Skeletal muscle satellite cell (primary cell): ENCODE measurements at regions not wholly inside any gene's neighbourhood (a gene's known extent, or its start where the extent isn't known, plus 50 kb on each side); places are given as distances from the start of the nearest gene placed in this dataset.

Source experiments
- H3K27me3 ChIP-seq: 2 replicates; pipeline ENCODE4 v1.7.0; 2013; ENCODE audit warnings: low read length; ENCODE audit not compliant: control insufficient read depth, insufficient read depth
- H3K36me3 ChIP-seq: 2 replicates; pipeline ENCODE4 v1.7.0; 2013; ENCODE audit warnings: mild to moderate bottlenecking, control low read depth, low read length; ENCODE audit not compliant: insufficient read depth
- H3K4me1 ChIP-seq: 2 replicates; pipeline ENCODE4 v1.7.0; 2013; ENCODE audit warnings: low read length; ENCODE audit not compliant: control insufficient read depth, insufficient read depth
- H3K4me2 ChIP-seq: 2 replicates; pipeline ENCODE4 v1.7.0; 2013; ENCODE audit warnings: mild to moderate bottlenecking, low read length
- H3K4me3 ChIP-seq: 2 replicates; pipeline ENCODE4 v1.7.0; 2013; ENCODE audit warnings: low read length
- H3K9ac ChIP-seq: 2 replicates; pipeline ENCODE4 v1.7.0; 2013; ENCODE audit warnings: mild to moderate bottlenecking, low read depth, low read length, moderate library complexity
- H3K9me3 ChIP-seq: replicated peaks from 2 replicates; pipeline ENCODE4 v1.7.0; 2013; ENCODE audit warnings: mild to moderate bottlenecking, control low read depth, low read length

DNA sequence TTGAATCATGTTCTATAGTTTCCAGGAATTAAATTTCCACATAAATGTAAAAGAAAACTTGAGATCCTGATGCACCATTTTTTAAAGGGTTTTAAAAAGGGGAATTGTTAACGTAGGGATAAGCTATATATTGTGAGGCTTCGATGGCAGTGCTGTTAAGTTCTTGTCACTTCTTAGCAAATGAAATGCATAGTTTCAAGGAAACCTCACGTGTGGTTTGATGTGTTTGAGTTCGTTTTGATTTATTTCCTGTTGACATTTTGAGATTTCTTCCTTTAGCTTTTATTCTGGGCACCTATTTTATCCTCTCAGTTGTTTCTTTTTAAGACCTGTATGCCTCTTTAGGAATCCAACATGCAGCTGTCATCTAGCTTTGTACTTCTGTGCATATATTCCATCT, 301.0 kb downstream of the DOCK8 start:
- Histone ChIP-seq H3K9ac (no peak overlapping the region), H3K4me3 (no peak overlapping the region), H3K4me2 (no peak overlapping the region), H3K27me3 (peaks cover 13% of the 10 kb centered on the region), H3K4me1 (no peaks in the 10 kb centered on the region), H3K36me3 (no peaks in the 10 kb centered on the region), H3K9me3 (no peaks in the 10 kb centered on the region)

DNA sequence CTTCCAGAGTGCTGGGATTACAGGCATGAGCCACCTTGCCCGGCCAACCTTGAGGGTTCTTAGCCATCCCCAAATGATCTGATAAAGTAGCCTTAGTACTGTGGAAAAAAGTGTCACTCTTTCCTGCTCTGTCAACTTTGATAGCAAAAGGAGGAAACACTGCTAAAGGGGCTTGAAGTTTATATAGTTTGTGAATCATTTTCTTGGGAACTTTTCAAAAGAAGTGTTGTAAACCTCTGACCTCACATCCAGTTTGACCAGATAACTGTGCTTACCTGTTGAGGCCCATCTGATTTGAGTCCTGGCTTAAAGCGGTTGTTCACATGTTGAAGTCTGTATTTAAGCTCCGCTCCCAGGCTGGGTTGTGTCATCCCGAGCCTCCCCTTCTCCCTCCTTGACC, 303.3 kb downstream of the DOCK8 start:
- H3K4me1 ChIP-seq = no peaks in the 10 kb centered on the region
- H3K4me3 ChIP-seq = no peak overlapping the region
- H3K27me3 ChIP-seq = peaks cover 13% of the 10 kb centered on the region
- no peaks in the 10 kb centered on the region for H3K9me3 ChIP-seq
- no peak overlapping the region for H3K4me2 ChIP-seq
- H3K36me3 ChIP-seq = no peaks in the 10 kb centered on the region
- H3K9ac ChIP-seq = no peak overlapping the region

- Histone ChIP-seq H3K4me1 (no peaks in the 10 kb centered on the region), H3K36me3 (no peaks in the 10 kb centered on the region), H3K4me2 (no peak overlapping the region), H3K27me3 (peaks cover 13% of the 10 kb centered on the region), H3K9me3 (no peaks in the 10 kb centered on the region), H3K4me3 (no peak overlapping the region), H3K9ac (no peak overlapping the region)
These were observed 303.9 kb downstream of the DOCK8 start for GRCh38 chr9:518540-518939.

- Histone ChIP-seq H3K9me3 (no peaks in the 10 kb centered on the region), H3K9ac (no peak overlapping the region), H3K27me3 (peaks cover 10% of the 10 kb centered on the region), H3K36me3 (no peaks in the 10 kb centered on the region), H3K4me2 (no peak overlapping the region), H3K4me1 (no peaks in the 10 kb centered on the region), H3K4me3 (no peak overlapping the region)
These were observed 304.9 kb downstream of the DOCK8 start for GRCh38 chr9:519579-519978.

- no peaks in the 10 kb centered on the region for H3K36me3 ChIP-seq
- no peak overlapping the region for H3K9ac ChIP-seq
- H3K4me3 ChIP-seq = no peak overlapping the region
- H3K27me3 ChIP-seq = peaks cover 10% of the 10 kb centered on the region
- H3K4me1 ChIP-seq = no peaks in the 10 kb centered on the region
- no peaks in the 10 kb centered on the region for H3K9me3 ChIP-seq
- no peak overlapping the region for H3K4me2 ChIP-seq
These were observed 305.6 kb downstream of the DOCK8 start for GRCh38 chr9:520302-520701.

- H3K4me3 ChIP-seq = no peak overlapping the region
- no peak overlapping the region for H3K4me2 ChIP-seq
- H3K9me3 ChIP-seq = no peaks in the 10 kb centered on the region
- peaks cover 5% of the 10 kb centered on the region for H3K27me3 ChIP-seq
- no peaks in the 10 kb centered on the region for H3K4me1 ChIP-seq
- no peaks in the 10 kb centered on the region for H3K36me3 ChIP-seq
- H3K9ac ChIP-seq = no peak overlapping the region
These were observed 307.5 kb downstream of the DOCK8 start for GRCh38 chr9:522190-522589.

GRCh38 chr9:522658-523057, 308.0 kb downstream of the DOCK8 start:
- H3K4me1 ChIP-seq = no peaks in the 10 kb centered on the region
- H3K9ac ChIP-seq = no peak overlapping the region

GRCh38 chr9:523444-523843, 308.8 kb downstream of the DOCK8 start:
- H3K4me3 ChIP-seq = no peak overlapping the region

More at GRCh38 chr9:522658-523057, 308.0 kb downstream of the DOCK8 start:
- H3K9me3 ChIP-seq = no peaks in the 10 kb centered on the region
- no peak overlapping the region for H3K4me2 ChIP-seq
- peaks cover 5% of the 10 kb centered on the region for H3K27me3 ChIP-seq
- H3K36me3 ChIP-seq = no peaks in the 10 kb centered on the region
- H3K4me3 ChIP-seq = no peak overlapping the region

DNA sequence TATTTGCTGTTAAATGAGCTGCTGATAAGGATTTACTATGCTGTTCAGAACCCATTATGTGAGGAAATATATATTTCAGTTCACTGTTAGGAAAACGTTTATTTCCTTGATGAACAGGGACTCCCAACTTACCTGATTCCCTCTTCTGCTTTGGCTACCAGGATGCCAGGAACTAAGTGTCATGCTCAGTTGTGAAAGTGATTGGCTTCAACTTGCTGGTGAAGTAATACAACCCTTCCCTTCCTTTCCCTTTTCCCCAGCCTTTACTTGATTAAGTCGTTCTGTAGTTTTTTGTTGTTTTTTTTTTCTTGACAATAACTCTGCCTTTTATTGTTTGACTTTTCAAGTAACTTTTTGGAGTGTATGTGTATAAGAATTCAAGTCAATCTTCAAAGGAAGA, 309.3 kb downstream of the DOCK8 start:
- H3K4me1 ChIP-seq = no peaks in the 10 kb centered on the region
- no peak overlapping the region for H3K4me3 ChIP-seq
- peaks cover 5% of the 10 kb centered on the region for H3K27me3 ChIP-seq
- H3K9ac ChIP-seq = no peak overlapping the region
- H3K4me2 ChIP-seq = no peak overlapping the region
- H3K36me3 ChIP-seq = no peaks in the 10 kb centered on the region
- H3K9me3 ChIP-seq = no peaks in the 10 kb centered on the region

More at GRCh38 chr9:523444-523843, 308.8 kb downstream of the DOCK8 start:
- Histone ChIP-seq H3K27me3 (peaks cover 5% of the 10 kb centered on the region), H3K9me3 (no peaks in the 10 kb centered on the region), H3K4me2 (no peak overlapping the region), H3K36me3 (no peaks in the 10 kb centered on the region), H3K9ac (no peak overlapping the region), H3K4me1 (no peaks in the 10 kb centered on the region)

- Histone ChIP-seq H3K4me3 (no peak overlapping the region), H3K4me2 (no peak overlapping the region), H3K4me1 (peaks cover 3% of the 10 kb centered on the region), H3K9me3 (no peaks in the 10 kb centered on the region), H3K9ac (no peak overlapping the region), H3K27me3 (peaks cover 5% of the 10 kb centered on the region), H3K36me3 (no peaks in the 10 kb centered on the region)
These were observed 312.4 kb downstream of the DOCK8 start for GRCh38 chr9:526904-527591.

GRCh38 chr9:529731-530130, 311.8 kb upstream of the DMRT1 start:
- Histone ChIP-seq H3K4me1 (peaks cover 3% of the 10 kb centered on the region), H3K9ac (no peak overlapping the region), H3K4me3 (no peak overlapping the region), H3K36me3 (no peaks in the 10 kb centered on the region), H3K4me2 (no peak overlapping the region), H3K9me3 (no peaks in the 10 kb centered on the region), H3K27me3 (no peaks in the 10 kb centered on the region)

- Histone ChIP-seq H3K9ac (no peak overlapping the region), H3K9me3 (no peaks in the 10 kb centered on the region), H3K36me3 (no peaks in the 10 kb centered on the region), H3K4me1 (peaks cover 7% of the 10 kb centered on the region), H3K4me3 (no peak overlapping the region), H3K27me3 (no peaks in the 10 kb centered on the region), H3K4me2 (no peak overlapping the region)
These were observed 310.8 kb upstream of the DMRT1 start for GRCh38 chr9:530681-531080.
